HG03097 (cell line): ENCODE measurements at regions not wholly inside any gene's neighbourhood (a gene's known extent, or its start where the extent isn't known, plus 50 kb on each side); places are given as distances from the start of the nearest gene placed in this dataset.

Source experiments
- ATAC-seq: cut with Tn5 transposase; IDR thresholded peaks from one replicate; pipeline ENCODE4 v1.9.1; 2021; ENCODE audit not compliant: unreplicated experiment, low FRiP score

DNA sequence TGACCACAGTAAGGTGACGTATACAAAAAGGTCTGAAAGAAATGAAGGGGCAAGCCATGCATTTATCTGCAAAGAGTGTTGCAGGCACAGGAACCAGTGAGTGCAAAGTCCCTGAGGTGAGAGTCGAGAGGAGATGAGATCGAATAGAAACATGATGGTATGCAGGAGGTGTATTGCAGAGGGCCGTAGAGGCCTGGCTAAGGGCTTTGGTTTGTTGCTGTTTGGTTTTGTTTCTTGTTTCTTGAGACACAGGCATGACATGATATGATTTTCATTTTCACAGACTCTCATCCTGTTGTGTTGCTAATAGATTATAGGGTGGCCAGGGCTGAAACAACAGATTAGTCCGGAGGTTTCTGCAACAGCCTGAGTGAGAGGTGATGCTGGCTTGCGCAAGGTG, 80.4 kb downstream of the HSPH1 start:
- ATAC-seq = peak; percentile 72

DNA sequence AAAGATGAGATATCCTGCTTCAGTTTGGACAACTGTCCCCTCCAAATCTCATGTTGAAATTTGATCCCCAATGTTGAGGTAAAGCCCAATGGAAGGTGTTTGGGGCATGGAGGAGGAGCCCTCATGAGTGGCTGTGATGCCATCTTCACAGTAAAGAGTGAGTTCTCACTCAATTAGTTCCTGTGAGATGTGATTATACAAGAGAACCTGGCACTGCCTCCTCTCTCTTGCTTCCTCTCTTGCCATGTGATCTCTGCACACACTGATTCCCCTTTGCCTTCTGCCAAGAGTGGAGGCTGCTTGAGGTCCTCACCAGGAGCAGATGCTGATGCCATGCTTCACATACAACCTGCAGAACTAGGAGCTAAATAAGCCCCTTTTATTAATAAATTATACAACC, 86.9 kb downstream of the HSPH1 start:
- ATAC-seq = no peak

DNA sequence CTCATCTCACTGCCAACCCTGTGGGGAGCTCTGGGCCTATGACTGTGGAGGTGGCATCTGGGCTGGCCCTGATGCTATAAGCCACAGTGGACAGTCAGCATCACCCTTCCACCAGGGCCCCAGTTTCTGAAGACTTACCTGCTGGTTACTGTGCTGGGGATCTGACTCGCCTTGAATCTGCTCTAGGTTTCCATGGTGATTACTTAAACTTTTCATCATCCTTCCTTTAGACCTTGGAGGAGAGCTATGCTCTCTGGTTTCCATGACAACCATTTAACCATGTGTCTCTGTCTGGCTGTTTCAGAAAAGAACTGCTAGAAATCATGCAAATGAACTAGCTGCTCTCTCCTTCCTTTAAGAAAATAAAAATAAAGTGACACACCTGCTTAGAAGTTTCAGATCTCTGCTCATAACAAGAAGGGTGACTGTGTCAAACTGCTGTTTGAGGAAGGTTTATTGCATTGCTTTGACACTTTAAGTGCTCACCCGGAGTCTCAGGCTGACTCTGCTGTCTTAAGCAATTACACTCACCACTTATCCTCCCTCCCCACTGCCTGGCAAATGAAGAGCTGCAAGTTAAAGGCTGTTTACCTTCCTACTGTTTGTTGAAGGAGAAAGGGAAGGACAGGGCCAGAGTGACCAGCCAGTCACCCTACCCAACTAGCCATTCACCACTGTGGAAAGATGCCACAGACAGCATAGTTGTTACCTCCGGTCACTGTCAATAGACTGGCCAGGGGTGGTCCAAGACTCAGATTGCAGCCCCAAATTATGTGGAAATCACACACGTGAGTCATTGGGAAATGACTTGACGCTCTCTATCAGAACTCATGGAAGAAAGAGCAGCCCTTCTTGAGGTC, 87.6 kb downstream of the HSPH1 start:
- ATAC-seq = peak; percentile 96

DNA sequence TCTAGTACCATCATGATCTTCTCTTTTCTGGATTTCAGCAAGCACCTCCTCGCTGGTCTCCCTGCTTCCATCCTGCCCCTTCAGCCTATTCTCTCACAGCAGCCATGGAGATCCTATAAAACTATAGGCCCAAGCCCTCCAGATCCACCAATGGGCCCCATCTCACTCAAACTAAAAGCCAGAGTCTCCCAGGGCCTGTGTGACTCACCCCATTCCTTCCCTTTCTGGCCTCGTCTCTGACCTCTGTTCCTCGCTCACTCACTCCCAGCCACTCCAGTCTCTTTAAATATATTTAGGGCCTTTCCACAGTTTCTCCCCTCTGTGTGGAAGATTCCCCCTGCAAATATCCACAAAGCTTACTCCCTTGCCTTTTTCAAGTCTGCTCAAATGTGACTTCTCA, 89.7 kb downstream of the HSPH1 start:
- no peak for ATAC-seq

DNA sequence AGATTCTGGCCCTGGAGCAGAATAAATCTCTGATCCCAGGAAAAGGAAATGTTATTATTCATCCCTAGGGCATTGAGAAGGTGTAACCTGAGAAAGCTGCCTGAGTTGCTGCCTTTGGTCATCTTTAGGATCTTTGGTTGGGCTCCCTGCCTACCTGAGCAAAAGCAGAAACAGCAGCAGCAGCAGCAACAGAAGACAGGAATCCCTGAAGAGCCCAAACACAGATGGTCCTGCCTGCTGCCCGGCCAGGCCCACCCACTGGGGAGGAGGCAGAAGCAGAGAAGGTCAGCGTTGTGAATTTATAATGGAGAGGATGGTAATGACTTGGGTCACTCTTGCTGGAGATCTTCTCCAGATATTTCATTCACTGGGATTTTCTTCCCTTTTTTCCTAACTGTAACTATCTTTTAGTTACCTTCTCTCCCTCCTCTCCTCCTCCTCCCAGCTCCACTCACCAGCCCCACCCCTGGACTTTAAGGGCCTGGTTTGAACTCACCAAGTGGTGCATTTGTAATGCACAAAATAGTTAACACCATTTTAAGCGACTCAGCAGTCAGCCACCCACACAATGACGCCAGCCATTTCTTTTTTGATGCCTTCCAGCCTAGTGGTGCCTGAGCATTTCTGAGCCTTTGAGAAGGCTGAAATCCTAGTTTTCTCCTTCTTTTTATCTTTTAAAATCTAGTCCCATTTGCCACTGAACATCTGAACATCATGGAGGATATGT, 91.7 kb downstream of the HSPH1 start:
- no peak for ATAC-seq

DNA sequence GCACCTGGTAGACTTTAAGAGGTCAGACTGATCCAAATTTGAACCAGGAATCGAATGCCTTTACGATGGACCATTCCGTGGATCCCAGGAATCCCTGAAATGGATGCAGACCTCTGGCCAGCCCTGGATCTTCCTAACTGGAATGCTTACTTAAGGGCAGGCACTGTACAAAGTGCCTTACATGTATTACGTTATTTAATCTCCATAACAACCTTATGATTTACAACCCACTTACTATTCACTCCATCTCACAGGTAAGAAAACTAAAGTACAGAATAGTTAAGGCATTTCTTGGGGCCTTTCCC, 93.6 kb downstream of the HSPH1 start:
- ATAC-seq = no peak

DNA sequence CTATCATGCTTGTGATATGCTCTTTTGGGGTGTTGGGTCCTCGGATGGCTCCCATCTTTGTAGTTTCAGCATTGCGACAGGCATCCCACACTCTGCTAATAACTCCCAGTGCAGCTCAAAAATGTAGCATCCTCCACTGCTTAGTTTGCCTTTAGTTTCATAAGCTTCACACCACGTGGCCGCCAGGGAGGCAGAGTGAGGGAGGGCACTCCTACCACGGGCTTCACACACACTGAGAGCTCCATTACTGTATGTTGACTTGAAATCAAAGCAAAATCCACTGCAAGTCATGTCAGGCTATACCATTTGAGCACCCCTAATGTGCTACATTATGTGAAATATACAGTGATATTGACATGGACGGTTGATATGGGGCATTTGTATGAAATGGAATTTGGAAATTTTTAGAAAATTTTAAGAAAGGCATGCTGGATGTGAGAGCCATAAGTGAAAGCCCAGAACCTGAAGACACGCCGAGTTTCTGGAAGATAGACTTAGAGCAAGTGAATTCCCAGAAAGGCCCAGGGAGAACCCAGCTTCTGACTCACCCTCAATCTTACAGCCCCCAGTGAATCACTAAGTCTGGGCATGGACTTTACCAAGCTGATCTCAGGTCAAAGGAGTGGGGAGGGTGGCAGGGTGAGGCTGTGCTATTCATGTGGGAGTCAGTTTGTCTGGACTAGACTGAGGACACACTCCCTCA, 94.1 kb downstream of the HSPH1 start:
- ATAC-seq = no peak

DNA sequence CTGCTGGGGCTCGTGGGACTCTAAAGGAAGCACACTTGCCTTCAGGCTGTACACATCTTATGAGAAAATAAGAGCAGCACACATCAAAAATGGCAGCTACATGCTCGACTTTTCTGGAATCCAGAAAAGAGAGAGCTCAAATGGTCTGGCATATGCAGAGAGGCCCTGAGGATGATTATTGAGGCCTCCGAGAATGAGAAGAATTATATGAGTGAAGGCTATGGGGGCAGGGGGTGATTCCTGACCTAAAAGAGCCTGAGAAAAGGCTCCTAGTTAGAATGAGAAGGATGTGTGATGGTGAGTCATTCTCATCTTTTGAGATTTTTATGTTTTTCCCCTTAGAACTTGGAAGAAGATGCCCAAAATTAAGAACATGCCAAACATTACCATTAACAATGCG, 97.1 kb downstream of the HSPH1 start:
- ATAC-seq = no peak

DNA sequence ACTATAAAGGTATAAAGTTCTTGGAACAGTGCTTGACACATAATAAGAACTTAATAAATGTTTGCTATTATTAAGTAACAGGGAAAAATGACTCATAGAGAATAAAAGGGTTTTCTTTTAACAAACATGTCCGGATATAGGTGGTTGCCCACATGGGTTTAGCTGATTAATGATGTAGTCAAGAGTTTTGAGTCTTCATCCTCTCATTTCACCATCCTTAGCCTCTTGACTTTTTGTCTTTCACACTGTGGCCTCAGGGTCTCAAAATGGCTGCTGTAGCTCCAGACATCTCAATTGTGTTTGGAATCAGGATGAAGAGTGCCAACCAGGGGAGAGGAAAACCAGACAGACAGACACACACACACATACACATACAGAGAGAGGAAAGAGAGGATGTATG, 97.9 kb downstream of the HSPH1 start:
- no peak for ATAC-seq

DNA sequence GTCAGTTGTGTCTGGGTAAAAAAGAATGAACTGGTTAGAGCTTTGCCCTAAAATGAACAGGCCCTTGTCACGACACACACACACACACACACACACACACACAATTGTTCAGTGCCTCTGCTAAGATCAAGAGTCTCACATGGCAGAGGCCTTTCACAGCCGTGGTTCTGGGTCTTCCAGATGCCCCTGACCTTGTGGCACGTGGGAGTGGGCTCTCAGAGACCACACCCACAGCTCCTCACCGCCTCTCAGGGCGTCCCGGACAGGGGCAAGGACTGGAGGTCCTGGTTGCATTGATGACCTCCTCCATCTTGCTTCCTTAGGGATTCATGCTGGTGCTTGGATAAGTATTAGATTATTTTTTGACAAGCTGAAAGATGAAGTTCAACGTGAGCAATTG, 101.0 kb downstream of the HSPH1 start:
- no peak for ATAC-seq

DNA sequence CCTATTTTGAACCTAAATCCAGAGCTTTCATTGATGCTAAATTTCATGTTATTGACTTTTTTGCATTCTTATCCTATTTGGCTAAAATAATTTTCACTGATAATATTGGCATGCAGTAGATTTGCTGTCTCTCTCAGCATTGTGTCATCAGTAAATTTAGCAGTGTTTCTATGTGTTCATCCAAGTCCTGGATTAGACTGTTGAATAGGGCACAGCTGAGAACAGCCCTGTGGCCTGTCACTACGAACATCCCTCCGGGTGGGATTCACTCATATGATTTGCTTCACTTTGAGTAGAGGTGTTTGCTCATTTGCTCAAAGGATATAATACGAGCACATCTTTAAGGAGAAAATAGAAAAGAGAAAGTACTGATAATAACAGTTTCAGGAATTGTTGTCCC, 101.5 kb downstream of the HSPH1 start:
- ATAC-seq = no peak

DNA sequence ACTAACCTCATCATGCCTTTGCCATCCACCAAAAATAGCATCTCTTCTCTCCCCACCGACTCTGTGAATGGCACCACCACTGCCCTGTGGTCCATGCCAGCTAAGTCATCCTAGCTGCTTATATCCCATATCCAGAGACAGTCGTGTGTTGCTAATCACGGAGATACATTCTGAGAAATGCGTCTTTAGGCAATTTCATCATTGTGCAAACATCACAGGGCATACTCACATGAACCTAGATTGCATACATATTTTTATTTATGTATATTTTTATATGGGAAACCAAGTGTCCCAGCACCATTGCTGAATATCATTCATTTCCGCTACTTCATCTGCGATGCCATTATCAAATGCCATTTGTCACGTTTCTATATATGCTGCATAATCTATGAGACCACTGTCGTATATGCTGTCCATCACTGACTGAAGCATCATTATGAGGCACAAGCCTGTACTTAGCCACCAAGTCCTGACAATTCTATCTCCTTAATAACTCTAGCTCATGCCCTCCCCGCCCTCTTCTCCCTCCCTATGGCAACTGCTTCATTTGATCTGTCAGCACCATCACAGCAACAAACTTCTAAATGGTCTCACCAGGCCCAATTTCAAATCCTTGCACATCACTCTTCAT, 104.2 kb downstream of the HSPH1 start:
- no peak for ATAC-seq

DNA sequence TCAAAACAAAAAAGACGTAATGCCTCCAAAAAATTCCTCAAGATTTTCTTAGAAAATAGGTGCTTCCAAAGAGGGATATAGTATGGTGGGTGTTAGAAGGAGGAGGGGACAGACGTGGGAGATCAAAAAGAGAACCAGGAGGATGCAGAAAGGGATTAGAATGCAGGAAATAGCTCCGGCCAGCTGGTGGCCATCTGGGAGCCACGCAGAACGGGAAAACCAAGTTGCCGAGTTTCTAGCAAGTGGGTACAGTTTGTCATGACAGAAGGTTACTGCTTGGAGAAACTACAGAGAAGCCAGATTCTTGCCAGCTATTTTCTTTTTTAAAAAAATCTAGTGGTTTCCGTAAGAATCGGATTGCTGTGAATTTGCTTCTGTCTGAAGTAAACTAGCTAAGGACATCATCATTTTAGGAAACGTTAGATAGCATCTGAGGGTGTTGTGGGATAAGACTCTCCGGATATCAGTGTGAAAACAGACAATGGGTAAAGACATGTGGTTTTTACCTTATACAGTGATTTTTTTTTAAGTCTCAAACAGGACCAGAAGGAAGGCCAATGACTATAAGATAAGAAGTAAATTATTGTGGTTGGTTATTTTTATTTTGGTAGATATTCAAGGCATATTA, 104.9 kb downstream of the HSPH1 start:
- no peak for ATAC-seq

DNA sequence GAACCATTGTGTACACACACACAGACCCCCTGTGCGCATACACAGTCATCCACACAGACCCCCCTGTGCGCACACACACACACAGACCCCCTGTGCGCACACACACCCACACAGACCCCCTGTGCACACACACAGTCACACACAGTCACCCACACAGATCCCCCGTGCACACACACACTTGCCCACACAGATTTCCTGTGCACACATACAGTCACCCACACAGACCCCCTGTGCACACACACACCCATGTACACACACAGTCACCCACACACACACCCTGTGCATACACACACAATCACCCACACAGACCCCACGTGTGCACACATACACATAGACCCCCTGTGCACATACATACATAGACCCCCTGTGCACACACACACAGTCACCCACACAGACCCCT, 106.1 kb downstream of the HSPH1 start:
- no peak for ATAC-seq

DNA sequence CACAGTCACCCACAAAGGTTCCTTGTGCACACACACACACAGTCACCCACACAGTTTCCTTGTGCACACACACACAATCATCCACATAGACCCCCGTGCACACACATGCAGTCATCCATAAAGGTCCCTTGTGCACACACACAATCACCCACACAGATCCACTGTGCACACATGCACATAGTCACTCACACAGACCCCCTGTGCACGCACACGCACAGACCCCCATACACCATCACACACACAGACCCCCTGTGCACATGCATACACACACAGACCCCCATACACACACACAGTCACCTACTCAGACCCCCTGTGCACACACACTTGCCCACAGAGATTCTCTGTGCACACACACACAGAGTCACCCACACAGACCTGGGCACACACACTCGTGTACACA, 107.1 kb downstream of the HSPH1 start:
- ATAC-seq = no peak

DNA sequence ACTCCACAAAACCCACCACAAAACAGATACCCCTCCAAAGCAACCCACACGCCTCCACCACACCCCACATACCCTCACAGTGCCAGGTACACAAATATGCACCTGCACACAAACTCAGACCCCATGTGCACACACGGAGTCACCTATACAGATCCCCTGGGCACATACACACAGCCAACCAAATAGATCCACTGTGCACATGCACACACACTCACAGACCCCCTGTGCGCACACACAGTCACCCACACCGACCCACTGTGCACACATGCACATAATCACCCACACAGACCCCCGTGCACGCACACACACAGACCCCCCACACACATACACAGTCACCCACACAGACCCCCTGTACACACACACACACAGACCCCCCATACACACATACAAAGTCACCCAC, 107.8 kb downstream of the HSPH1 start:
- no peak for ATAC-seq

DNA sequence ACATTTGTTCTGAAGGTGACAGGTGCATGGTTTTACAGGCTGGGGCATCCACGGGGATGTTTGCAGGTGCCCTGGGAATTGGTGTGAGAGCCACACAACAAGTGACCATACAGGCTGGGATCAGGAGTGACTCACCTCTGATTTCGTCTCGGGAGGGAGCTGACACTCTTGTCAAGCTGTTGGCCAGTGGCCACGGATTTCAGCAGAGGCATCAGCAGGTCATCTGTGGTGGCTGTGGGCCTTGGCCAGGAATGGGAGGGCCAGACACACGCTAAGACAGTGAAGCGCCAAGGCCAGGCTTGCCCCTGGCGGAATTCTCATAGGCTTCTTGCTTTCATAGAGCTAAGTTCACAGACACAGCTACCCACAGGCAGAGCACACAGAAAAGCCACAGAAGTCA, 108.6 kb downstream of the HSPH1 start:
- ATAC-seq = no peak

DNA sequence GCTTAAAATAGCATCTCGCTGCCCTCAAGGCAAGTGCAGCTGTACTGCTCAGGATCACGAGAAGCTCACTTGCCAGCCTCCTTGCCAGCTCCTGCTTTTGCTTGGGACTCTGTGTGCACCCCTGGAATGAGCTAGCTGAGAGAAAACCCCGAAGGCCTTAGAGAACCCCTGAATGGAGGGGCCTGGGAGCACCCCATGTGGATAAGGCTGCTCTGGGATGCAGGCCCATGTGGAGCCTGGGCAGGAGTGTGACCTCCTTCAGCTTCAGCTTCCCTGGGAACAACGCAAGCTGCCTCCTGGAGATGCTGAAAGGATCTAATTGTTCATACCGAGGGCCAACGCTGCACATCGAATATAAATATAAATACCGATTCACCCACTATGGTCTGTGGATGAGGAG, 109.2 kb downstream of the HSPH1 start:
- no peak for ATAC-seq

DNA sequence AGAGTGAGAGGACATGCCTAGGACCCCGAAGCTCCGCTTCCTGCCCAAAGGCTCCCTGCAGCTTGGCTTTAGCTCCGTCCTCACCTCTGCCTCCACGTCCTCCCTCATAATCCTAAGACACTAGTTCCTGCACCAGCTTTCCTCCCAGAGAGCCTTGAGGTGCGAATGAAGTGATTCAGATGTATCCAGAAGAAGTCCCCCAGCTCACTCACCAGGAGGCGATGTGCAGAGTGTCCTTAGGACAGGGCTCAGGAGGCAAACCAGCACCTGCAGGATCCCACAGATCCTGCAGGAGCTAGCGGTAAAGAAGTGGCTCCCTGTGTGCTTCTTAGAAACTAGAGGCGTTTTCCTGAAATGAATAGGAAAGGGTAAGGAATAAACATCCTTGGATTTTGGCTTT, 109.7 kb downstream of the HSPH1 start:
- no peak for ATAC-seq

DNA sequence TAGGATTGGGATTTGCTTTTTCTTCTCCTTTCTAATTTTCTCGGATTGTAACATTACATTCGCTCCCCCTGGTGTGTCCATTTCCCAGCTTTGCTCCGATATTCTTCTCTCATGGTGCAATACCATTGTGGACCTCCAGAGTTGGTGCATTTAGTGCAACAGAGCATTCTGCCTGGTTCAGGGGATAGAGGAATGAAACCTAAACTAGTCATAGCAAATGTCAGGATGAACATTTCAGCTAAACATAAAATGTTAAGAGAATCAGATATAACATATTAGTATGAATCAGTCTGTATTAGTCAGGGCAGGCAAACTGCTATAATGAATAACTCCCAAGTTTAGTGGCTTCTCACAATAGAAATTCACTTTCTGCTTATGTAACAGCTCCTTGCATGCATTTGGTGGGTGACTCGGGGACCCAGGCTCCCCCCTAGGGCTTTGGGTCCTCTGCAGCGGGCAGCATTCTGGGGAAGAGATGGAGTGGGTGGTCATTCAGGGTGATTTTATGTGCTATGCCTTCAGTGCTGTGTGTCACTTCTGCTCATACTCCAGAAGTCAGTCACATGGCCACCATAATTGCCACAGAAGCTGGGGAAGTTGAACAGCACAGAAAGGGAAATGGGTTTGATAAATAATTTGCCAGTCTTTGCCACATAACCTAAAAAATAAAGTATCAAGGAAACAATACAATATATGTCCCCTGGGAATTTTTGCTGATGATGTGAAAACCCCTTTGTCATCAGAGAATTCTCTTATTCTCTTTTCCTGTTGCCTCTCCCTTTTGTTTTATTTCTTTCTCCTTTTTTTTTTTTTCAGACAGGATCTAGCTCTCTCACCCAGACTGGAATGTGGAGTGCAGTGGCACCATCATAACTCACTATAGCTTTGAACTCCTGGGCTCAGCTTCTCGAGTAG, 111.0 kb downstream of the HSPH1 start:
- no peak for ATAC-seq
